IMR-90 (cell line): ENCODE measurements at regions not wholly inside any gene's neighbourhood (a gene's known extent, or its start where the extent isn't known, plus 50 kb on each side); places are given as distances from the start of the nearest gene placed in this dataset.

Experiments
- ATAC-seq: fragments of 200-7000 bp; cut with Tn5 transposase; 2 replicates; pipeline ENCODE4 v1.9.1; 2020; ENCODE audit warnings: low read depth, mild to moderate bottlenecking, moderate library complexity
- BruUV-seq: library from RNA; stranded (reverse); fragments of 400-500 nt; replicated peaks from 2 replicates; lab custom pipeline; 2021; lab: Mats Ljungman, UMichigan
- CTCF ChIA-PET: fragments of 300-600 bp; formaldehyde crosslinking; extraction: SDS; loops from one replicate; lab custom pipeline; 2021; ENCODE audit warnings: antibody characterized with exemption; lab: Yijun Ruan, JAX
- POLR2A ChIA-PET: fragments of 300-600 bp; sonication (Branson Sonifier 250); formaldehyde crosslinking; loops from one replicate; lab custom pipeline; 2022; ENCODE audit warnings: antibody characterized with exemption; ENCODE audit not compliant: unreplicated experiment; lab: Charles Lee
- DNase-seq: peaks from one replicate; pipeline ENCODE4 v3.0.0; 2013
- H2AFZ ChIP-seq: replicated peaks from 2 replicates; pipeline ENCODE3; 2013; ENCODE audit warnings: low read length, mild to moderate bottlenecking; ENCODE audit not compliant: poor library complexity
- H2AK5ac ChIP-seq: 2 replicates; pipeline ENCODE4 v1.6.1; 2013; ENCODE audit warnings: low read depth, low read length, inconsistent platforms
- H2AK9ac ChIP-seq: replicated peaks from 2 replicates; pipeline ENCODE3; 2013; ENCODE audit warnings: mild to moderate bottlenecking, low read depth, low read length, moderate library complexity; ENCODE audit not compliant: poor library complexity
- H2BK120ac ChIP-seq: 2 replicates; pipeline ENCODE4 v1.6.1; 2013; ENCODE audit warnings: low read depth, low read length, inconsistent platforms
- H2BK15ac ChIP-seq: 3 replicates; pipeline ENCODE4 v1.6.1; 2013; ENCODE audit warnings: low read depth, low read length, inconsistent platforms
- H2BK20ac ChIP-seq: 2 replicates; pipeline ENCODE4 v1.6.1; 2013; ENCODE audit warnings: low read depth, mild to moderate bottlenecking, inconsistent platforms, low read length, moderate library complexity
- H2BK5ac ChIP-seq: 2 replicates; pipeline ENCODE4 v1.6.1; 2013; ENCODE audit warnings: mild to moderate bottlenecking, low read depth, low read length, inconsistent platforms; ENCODE audit not compliant: poor library complexity, severe bottlenecking
- H3K14ac ChIP-seq: replicated peaks from 2 replicates; pipeline ENCODE4 v1.6.1; 2013; ENCODE audit warnings: low read depth, low read length, inconsistent platforms
- H3K18ac ChIP-seq: 2 replicates; pipeline ENCODE4 v1.6.1; 2013; ENCODE audit warnings: low read depth, low read length, control low read depth
- H3K23ac ChIP-seq: 2 replicates; pipeline ENCODE4 v1.6.1; 2013; ENCODE audit warnings: low read depth, low read length, inconsistent platforms
- H3K27ac ChIP-seq: 2 replicates; pipeline ENCODE4 v1.5.1; 2013; ENCODE audit warnings: mild to moderate bottlenecking, control low read depth, low read length; ENCODE audit not compliant: insufficient read depth
- H3K27me3 ChIP-seq: 2 replicates; pipeline ENCODE4 v1.6.1; 2013; ENCODE audit warnings: low read length; ENCODE audit not compliant: control insufficient read depth, insufficient read depth
- H3K36me3 ChIP-seq: 2 replicates; pipeline ENCODE4 v1.6.1; 2013; ENCODE audit warnings: low read length, mixed read lengths; ENCODE audit not compliant: control insufficient read depth, insufficient read depth
- H3K4ac ChIP-seq: 2 replicates; pipeline ENCODE4 v1.6.1; 2013; ENCODE audit warnings: low read depth, low read length, inconsistent platforms
- H3K4me1 ChIP-seq: 2 replicates; pipeline ENCODE4 v1.6.1; 2013; ENCODE audit warnings: low read length, mixed read lengths; ENCODE audit not compliant: control insufficient read depth, insufficient read depth
- H3K4me2 ChIP-seq: 2 replicates; pipeline ENCODE4 v1.6.1; 2013; ENCODE audit warnings: low read depth, mild to moderate bottlenecking, control low read depth, low read length, moderate library complexity
- H3K4me3 ChIP-seq: 2 replicates; pipeline ENCODE4 v1.5.1; 2013; ENCODE audit warnings: low read depth, mild to moderate bottlenecking, control low read depth, low read length, moderate library complexity; ENCODE audit not compliant: insufficient read depth
- H3K56ac ChIP-seq: 2 replicates; pipeline ENCODE4 v1.6.1; 2013; ENCODE audit warnings: low read length, inconsistent platforms; ENCODE audit not compliant: insufficient read depth; ENCODE audit errors: extremely low read depth
- H3K79me1 ChIP-seq, 2 experiments: 2 replicates each; pipeline ENCODE4 v1.6.1; 2013; ENCODE audit warnings: low read length in 2 of 2, inconsistent platforms in 1 of 2, low read depth in 1 of 2
- H3K9ac ChIP-seq: 2 replicates; pipeline ENCODE4 v1.6.1; 2013; ENCODE audit warnings: low read depth, low read length, control low read depth
- H3K9me1 ChIP-seq: 2 replicates; pipeline ENCODE4 v1.6.1; 2013; ENCODE audit warnings: low read length, inconsistent platforms; ENCODE audit not compliant: insufficient read depth
- H3K9me3 ChIP-seq: 2 replicates; pipeline ENCODE4 v1.6.1; 2013; ENCODE audit warnings: low read length; ENCODE audit not compliant: control insufficient read depth, insufficient read depth
- H4K20me1 ChIP-seq: 2 replicates; pipeline ENCODE4 v1.6.1; 2013; ENCODE audit warnings: low read length, inconsistent platforms; ENCODE audit not compliant: insufficient read depth
- H4K5ac ChIP-seq: 2 replicates; pipeline ENCODE4 v1.6.1; 2013; ENCODE audit warnings: mild to moderate bottlenecking, low read depth, low read length, control low read depth
- H4K8ac ChIP-seq, 2 experiments: 2 replicates each; pipeline ENCODE4 v1.6.1; 2013; ENCODE audit warnings: low read depth in 2 of 2, low read length in 2 of 2, control low read depth in 1 of 2, inconsistent platforms in 1 of 2
- H4K91ac ChIP-seq: 2 replicates; pipeline ENCODE4 v1.6.1; 2013; ENCODE audit warnings: low read depth, low read length, inconsistent platforms; ENCODE audit not compliant: insufficient read depth
- BHLHE40 ChIP-seq: fragments of 150-350 bp; IDR thresholded peaks from 2 replicates; pipeline ENCODE4 v1.6.1; 2016; ENCODE audit warnings: mild to moderate bottlenecking, low read depth, low read length
- CEBPB ChIP-seq: IDR thresholded peaks from 2 replicates; pipeline ENCODE4 v1.6.1; 2012; ENCODE audit warnings: low read depth, low read length, improper control_type of control experiment
- CHD1 ChIP-seq: IDR thresholded peaks from 2 replicates; pipeline ENCODE4 v1.6.1; 2012; ENCODE audit warnings: low read depth, low read length, improper control_type of control experiment
- MXI1 ChIP-seq: IDR thresholded peaks from 2 replicates; pipeline ENCODE4 v1.6.1; 2012; ENCODE audit warnings: low read depth, mild to moderate bottlenecking, low read length, moderate library complexity, borderline replicate concordance
- NFE2L2 ChIP-seq: fragments of 150-350 bp; IDR thresholded peaks from 2 replicates; pipeline ENCODE4 v1.6.1; 2016; ENCODE audit warnings: low read depth, mild to moderate bottlenecking, low read length
- POLR2A ChIP-seq: IDR thresholded peaks from 2 replicates; pipeline ENCODE4 v1.6.1; 2012; ENCODE audit warnings: mild to moderate bottlenecking, low read depth, low read length
- RAD21 ChIP-seq: IDR thresholded peaks from 2 replicates; pipeline ENCODE4 v1.6.1; 2012; ENCODE audit warnings: low read length, improper control_type of control experiment
- RFX5 ChIP-seq: IDR thresholded peaks from 2 replicates; pipeline ENCODE4 v1.8.0; 2012; ENCODE audit warnings: low read depth, mild to moderate bottlenecking, low read length, moderate library complexity
- SMC3 ChIP-seq: fragments of 150-350 bp; IDR thresholded peaks from 2 replicates; pipeline ENCODE4 v1.6.1; 2016; ENCODE audit warnings: low read depth, mild to moderate bottlenecking, antibody characterized with exemption, low read length, moderate library complexity
- WGBS, 2 experiments: methylation state at CpG; one replicate each; pipeline versions ENCODE4 v1.1.5 to v1.1.7; 2013; ENCODE audit warnings: missing lambda C conversion rate in 2 of 2; ENCODE audit not compliant: insufficient read length in 1 of 2; ENCODE audit errors: extremely low coverage in 2 of 2; 5-methylcytosine and 5-hydroxymethylcytosine counted together
- dilution Hi-C: fragments of 300-500 bp; cut with HindIII; formaldehyde crosslinking; loops from one replicate; pipeline ENCODE4 v1.14.3; 2018; ENCODE audit warnings: low sequenced_read_pairs; ENCODE audit not compliant: unreplicated experiment
- in situ Hi-C: fragments of 300-500 bp; cut with MboI; formaldehyde crosslinking; loops from 3 replicates; pipeline ENCODE4 v1.14.3; 2019; ENCODE audit warnings: low sequenced_read_pairs, inconsistent platforms, mixed read lengths
- intact Hi-C: fragments of 100-400 bp; cut with micrococcal nuclease; formaldehyde crosslinking; loops from 2 replicates; pipeline ENCODE4 v1.10.0; 2022
- TF ChIP-seq, protein P1 (sequence below): fragments of 150-350 bp; IDR thresholded peaks from 2 replicates; pipeline ENCODE4 v1.6.1; 2016; ENCODE audit warnings: low read depth, mild to moderate bottlenecking, low read length, moderate library complexity, borderline replicate concordance

- no peak overlapping the region for H3K23ac ChIP-seq
- POLR2A ChIA-PET = no interaction called here
- in situ Hi-C loops = no loop called here
Observed at GRCh38 chr3:194262176-194262924, 88.8 kb downstream of the CPN2 start.

More at GRCh38 chr3:194262176-194262924, 88.8 kb downstream of the CPN2 start:
- Histone ChIP-seq H2BK15ac (no peak overlapping the region), H3K14ac (no peak overlapping the region), H3K79me1 (no peaks in the 10 kb centered on the region), H4K8ac (no peak overlapping the region), H3K9me3 (peaks cover 2% of the 10 kb centered on the region; the same call in 1 of the 2 replicates), H2AFZ (no peak overlapping the region), H3K27me3 (peaks cover 16% of the 10 kb centered on the region), H2BK20ac (no peak overlapping the region), H3K27ac (no peak overlapping the region), H3K18ac (no peak overlapping the region), H4K5ac (no peak overlapping the region), H3K4me1 (peaks cover 2% of the 10 kb centered on the region; the same call in 1 of the 2 replicates), H2AK5ac (no peak overlapping the region), H3K4me2 (no peak overlapping the region), H3K9me1 (no peaks in the 10 kb centered on the region), H3K4ac (no peak overlapping the region), H2BK5ac (no peak overlapping the region), H2AK9ac (no peak overlapping the region), H4K91ac (no peak overlapping the region), H4K20me1 (no peaks in the 10 kb centered on the region), H3K56ac (no peak overlapping the region), H3K36me3 (no peaks in the 10 kb centered on the region), H2BK120ac (no peak overlapping the region), H3K4me3 (no peak overlapping the region), H3K9ac (no peak overlapping the region)
- TF ChIP-seq CEBPB (no peak), SMC3 (no peak), MXI1 (no peak), BHLHE40 (no peak), RAD21 (no peak), RFX5 (no peak), NFE2L2 (no peak), CHD1 (no peak), POLR2A (no peak)
- TF ChIP-seq, protein P1, sequence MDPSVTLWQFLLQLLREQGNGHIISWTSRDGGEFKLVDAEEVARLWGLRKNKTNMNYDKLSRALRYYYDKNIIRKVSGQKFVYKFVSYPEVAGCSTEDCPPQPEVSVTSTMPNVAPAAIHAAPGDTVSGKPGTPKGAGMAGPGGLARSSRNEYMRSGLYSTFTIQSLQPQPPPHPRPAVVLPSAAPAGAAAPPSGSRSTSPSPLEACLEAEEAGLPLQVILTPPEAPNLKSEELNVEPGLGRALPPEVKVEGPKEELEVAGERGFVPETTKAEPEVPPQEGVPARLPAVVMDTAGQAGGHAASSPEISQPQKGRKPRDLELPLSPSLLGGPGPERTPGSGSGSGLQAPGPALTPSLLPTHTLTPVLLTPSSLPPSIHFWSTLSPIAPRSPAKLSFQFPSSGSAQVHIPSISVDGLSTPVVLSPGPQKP = no peak
- intact Hi-C loops (no loop called here), dilution Hi-C loops (no loop called here)
- 61% methylated on average over 5 of the region's 10 CpGs; no CpG with 5 or more reads in 1 of the 2 experiments for WGBS, 2 experiments
- DNase-seq (no peak), ATAC-seq (no peak)
- no TSS peak for BruUV-seq
- CTCF ChIA-PET = no interaction called here
